ENCODE measurements at regions not wholly inside any gene's neighbourhood (a gene's known extent, or its start where the extent isn't known, plus 50 kb on each side); places are given as distances from the start of the nearest gene placed in this dataset.

DNA sequence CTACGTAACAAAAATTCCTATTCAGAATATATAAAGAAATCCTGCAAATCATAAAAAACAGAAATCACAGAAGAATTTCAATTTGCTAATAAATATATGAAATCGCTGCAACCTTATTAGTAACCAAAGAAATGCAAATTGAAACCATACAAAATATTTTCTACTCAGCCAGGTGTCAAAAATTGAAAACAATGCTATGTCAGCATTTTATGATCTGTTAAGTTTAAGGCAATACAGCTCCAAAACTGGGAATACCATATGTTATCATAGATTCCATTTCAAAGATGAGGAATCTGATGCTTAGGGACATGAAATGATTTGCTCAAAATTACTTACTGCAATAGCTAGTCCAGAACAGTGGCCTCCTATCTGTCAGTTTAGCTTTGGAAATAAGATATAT, 168.9 kb downstream of the ID4 start:
- TF ChIP-seq, protein P1, sequence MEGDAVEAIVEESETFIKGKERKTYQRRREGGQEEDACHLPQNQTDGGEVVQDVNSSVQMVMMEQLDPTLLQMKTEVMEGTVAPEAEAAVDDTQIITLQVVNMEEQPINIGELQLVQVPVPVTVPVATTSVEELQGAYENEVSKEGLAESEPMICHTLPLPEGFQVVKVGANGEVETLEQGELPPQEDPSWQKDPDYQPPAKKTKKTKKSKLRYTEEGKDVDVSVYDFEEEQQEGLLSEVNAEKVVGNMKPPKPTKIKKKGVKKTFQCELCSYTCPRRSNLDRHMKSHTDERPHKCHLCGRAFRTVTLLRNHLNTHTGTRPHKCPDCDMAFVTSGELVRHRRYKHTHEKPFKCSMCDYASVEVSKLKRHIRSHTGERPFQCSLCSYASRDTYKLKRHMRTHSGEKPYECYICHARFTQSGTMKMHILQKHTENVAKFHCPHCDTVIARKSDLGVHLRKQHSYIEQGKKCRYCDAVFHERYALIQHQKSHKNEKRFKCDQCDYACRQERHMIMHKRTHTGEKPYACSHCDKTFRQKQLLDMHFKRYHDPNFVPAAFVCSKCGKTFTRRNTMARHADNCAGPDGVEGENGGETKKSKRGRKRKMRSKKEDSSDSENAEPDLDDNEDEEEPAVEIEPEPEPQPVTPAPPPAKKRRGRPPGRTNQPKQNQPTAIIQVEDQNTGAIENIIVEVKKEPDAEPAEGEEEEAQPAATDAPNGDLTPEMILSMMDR (conservative IDR thresholded peaks at IDR 0.05; ENCODE audit: low read depth, low read length) = no peak
- TF ChIP-seq RFX5 (IDR thresholded peaks at IDR 0.05; ENCODE audit: low read depth, low read length) (no peak), SMC3 (IDR thresholded peaks at IDR 0.05; ENCODE audit: low read depth, low read length) (no peak), MAFK (IDR thresholded peaks at IDR 0.05; ENCODE audit: low read depth, low read length) (peak; percentile 97), POLR2A (IDR thresholded peaks at IDR 0.05; ENCODE audit: low read depth, low read length) (no peak), CHD1 (IDR thresholded peaks at IDR 0.05; ENCODE audit: low read depth, low read length) (no peak), BHLHE40 (IDR thresholded peaks at IDR 0.05; ENCODE audit: low read depth, low read length) (no peak), CEBPB (IDR thresholded peaks at IDR 0.05; ENCODE audit: low read depth, low read length) (no peak), RAD21 (IDR thresholded peaks at IDR 0.05; ENCODE audit: low read length) (no peak), NFE2L2 (IDR thresholded peaks at IDR 0.05; ENCODE audit: low read depth, low read length) (no peak), MXI1 (IDR thresholded peaks at IDR 0.05; ENCODE audit: borderline replicate concordance, low read depth, low read length) (no peak), USF2 (IDR thresholded peaks at IDR 0.05; ENCODE audit: low read depth, low read length) (no peak), FOS (IDR thresholded peaks at IDR 0.05; ENCODE audit: low read depth, low read length) (no peak), RCOR1 (IDR thresholded peaks at IDR 0.05; ENCODE audit: insufficient replicate concordance, low read length) (no peak)
